HG02571 (cell line): ENCODE measurements at regions not wholly inside any gene's neighbourhood (a gene's known extent, or its start where the extent isn't known, plus 50 kb on each side); places are given as distances from the start of the nearest gene placed in this dataset.
"Not testable (repeated sequence)": the region's sequence is repeated elsewhere in the genome, so short reads cannot be mapped to it uniquely, and the experiment has no call there.

Experiments used
- ATAC-seq: cut with Tn5 transposase; IDR thresholded peaks from one replicate; pipeline ENCODE4 v1.9.1; 2021; ENCODE audit warnings: mild to moderate bottlenecking, moderate library complexity; ENCODE audit not compliant: unreplicated experiment

DNA sequence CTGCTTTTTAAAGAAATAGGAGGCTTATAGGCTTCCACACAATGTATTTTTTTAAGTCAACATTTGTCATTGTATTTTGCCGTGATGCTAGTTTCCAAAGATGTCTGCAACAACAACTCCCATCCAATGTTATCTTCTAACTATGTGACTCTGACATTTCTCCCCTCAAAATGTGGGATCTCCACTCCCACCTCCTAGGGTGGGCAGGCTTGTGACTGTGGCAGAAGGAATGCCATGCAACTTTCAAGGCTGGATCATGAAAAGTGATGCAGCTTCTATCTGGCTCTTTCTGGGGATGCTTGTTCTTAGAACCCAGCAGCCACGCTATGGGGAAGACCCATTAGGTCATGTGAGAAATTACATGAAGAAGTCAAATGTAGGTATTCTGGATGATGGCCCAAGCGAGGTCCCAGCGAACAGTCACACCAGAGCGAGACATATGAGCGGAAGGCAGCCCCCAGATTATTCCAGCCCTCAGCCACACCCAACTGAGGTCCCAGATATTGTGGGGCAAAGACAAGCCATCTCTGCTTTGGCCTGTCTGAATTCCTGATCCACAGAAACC, 124.3 kb downstream of the BDH1 start:
- ATAC-seq = no peak

DNA sequence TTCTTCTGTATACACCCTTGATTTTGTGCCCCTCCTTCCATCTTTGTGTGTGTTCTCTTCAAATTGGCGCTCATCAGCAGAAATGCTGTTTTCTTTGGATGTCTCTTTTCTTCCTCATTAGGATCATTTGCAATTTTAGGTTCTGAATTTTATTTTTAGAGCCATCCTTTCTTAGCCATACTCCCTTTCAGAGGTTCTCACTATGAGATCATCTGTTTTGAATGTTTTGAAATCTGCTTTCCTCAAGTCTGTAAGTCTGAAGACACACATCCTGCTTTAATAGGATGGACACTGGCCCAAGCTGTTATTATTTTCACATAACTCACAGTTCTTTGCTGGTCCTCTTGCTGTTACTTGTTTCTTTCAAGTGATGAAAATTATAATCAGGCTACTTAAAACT, 124.8 kb downstream of the BDH1 start:
- ATAC-seq = no peak

DNA sequence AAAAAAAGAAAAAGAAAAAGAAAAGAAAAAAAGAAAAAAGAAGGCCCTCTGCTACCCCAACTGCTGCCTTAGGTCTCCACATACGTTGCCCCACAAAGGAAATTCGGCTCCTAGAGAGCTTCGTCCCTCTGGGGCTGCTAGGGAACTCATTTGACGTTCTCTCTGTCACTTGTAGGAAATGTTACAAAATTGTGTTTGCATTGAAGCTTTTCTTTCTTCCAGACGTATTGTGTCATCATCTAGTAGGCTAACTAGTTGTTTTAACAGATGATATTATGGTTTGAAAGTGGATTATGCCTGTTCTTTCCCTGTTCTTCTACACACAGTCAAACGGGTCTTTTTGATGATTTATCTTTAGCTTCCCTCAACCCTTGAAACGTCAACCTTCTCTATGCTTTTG, 125.3 kb downstream of the BDH1 start:
- ATAC-seq = no peak

DNA sequence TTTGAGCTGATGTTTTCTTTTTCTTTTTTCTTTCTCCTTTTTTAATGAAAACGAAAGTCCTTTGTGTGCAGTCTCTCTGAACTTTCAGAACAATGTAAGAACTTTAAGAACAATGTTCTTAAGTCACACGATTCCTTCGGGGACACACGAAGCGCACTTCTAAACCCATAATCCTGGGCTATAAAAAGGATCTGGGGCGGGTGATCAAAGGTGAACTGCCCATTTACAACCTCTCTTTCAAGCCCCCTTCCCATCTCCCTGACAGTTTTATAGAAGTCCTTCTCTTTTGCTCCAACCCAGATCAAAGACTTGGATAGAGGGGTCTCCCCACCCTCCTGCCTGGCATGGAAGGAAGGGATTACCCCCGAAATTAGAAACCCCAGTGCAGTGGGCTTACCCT, 126.8 kb downstream of the BDH1 start:
- no peak for ATAC-seq

DNA sequence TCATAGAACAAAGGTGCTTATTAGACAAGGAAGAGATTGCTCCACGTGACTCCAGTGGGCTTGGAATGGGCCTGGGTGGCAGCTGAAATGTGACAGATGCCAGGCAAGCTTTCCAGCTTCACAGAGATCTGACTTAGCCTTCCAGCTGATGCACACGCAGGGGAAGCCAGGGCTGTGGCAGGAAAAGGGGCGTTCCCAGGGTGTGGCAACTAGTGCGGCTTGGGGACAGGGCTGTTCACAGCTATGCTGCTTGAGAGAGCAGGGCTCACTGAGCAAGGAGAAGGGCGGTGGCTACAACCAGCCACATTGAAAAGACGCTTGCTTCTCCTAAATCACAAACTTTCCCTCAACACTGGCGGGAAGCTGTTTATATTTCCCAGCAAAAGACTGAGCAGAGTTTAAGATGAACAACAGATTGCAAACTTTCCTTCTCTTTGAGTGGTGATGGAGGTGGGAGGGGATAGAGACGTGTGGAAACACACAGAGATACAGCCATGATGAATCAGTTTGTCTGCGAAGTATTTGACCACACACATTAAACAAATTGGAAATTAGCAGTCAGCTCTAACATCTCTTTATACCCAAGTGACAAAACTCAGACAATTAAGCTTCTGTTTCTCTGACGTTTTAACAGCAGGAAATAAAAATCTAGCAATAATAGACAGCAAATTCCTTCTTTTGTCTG, 127.5 kb downstream of the BDH1 start:
- ATAC-seq = no peak

DNA sequence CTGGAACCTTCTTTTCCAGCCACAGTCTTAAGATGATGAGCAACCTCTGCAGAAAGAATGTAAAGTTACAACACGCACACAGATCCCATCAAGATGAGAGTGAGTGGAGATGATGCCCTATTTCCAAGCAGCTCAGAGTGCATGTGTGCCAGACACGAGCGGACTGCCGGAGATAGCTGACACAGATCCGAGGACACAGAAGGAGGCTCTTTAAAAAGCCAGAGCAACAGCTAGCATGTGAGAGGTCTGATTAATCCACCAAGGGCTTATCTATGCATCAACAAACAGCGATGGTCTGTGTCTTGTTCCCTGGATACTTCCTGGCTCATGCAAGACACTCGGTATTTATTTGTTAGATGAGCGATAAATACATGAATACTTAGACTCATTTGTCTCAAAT, 128.6 kb upstream of the DLG1 start:
- no peak for ATAC-seq

DNA sequence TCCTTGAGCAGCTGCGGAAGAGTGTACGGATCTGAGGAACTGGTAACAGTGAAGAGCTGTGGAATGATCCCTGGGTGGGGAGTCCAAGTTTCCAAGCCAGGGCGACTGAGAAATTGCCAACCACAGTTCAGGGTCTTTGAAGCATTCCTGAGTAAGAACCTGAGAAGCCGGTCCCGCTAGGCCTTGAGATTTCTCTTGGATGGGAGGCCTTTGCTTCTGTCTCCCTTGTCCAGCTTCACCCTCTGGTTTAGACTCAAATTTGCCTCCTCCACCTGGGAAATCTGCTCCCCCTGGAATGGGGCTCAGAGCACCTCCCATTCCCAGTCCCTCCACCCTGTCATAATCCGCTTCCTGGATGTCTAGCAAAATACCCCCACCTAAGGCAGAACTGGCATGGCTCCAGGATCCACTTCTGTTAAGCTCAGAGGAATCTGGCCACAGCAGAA, 127.7 kb upstream of the DLG1 start:
- ATAC-seq = no peak

DNA sequence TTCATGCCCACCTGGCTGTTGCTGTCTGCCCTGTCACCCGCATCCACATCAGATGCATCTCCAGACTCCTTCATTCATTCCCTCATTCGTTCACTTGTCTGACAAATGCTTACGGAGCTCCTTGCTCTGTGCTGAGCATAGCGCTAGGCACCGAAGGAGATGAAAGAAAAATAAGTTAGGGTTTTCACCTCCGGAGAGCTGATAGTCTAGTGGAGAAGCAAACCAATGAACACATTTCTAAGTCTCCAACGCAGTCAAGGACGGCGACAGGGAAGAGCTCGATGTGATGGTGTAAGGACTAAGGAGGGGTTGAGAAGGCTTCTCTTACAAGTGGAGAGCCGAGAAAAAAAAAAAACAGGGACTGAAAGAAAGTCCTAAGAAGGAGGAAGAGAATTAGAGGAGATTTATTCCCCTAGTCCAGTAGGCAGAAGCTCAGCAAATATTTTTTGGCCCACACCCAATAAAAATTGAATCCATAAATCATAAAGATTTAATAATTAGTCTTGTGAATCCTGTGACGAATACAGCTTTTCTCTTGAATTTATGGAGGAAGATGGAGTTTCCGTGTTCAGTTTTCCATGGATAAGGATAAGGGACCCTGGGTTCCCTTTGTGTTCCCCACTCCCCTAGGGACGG, 127.2 kb upstream of the DLG1 start:
- no peak for ATAC-seq

DNA sequence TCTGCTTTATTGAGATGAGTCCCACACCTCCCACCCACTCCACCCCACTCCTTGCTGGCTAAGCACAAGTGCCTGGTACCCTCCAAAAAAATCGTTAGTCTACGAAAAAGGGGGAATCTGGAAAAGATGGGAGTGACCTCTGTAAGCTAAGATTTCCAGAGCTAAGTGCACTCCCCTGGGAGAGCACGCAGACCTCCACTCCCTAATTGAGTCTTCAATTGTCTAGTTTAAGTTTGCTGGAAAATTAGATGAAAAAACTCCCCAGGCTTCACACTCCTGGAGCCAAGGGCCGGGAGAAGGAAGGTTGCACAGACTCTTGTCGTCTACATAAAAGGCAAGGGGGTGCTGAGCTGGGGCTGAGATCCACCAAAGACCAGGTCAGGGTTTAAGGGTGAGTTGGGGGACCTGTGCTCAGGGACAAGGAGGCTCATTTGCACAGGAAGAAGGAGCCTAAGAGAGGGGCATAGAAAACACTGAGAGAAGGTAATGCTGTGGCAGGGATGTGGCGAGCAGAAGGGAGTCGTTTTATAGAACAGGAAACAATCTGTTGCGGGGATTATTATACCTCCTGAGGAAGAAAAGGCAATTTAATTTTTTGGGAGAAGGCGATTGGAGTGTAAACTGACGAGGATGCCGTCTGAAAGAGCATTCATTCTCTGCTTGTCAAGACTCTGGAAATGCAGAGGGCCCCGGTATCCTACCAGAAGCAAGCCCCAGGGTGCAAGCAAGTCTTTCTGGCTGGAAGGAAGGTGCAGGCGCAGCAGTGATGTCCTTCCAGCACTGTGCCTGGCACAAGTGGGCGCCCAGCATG, 126.5 kb upstream of the DLG1 start:
- ATAC-seq = no peak

DNA sequence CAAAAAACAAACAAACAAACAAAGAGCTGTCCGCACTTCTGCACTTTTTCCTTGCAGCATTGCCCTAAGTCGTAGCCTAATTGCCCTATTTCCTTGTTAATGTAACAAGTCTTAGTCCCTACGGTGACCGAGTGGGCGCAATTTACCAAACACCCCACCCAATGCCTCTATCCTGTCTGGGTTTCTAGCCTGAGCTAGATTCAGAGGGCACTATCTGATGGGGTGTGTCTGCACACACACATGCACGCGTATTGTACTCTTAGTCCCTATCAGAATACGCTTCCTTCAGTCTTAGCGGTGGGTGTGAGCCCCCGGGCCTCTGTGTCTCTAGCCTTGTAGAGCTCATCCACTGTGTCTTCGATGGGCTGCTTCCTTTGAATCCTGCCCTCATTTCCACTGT, 125.9 kb upstream of the DLG1 start:
- no peak for ATAC-seq

DNA sequence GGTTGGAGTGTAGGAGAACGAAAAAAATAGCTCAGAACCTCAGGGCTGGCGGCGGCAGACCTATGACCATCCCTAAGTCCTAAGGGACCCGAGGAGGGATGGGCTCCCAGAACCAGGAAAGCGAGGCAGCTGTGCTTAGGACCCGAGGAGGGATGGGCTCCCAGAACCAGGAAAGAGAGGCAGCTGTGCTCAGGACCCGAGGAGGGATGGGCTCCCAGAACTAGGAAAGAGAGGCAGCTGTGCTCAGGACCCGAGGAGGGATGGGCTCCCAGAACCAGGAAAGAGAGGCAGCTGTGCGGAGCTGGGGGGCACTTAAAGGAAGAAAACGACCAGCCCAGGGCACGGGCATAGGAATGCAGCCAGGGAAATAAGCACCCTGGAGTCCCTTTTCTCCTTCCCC, 125.0 kb upstream of the DLG1 start:
- no peak for ATAC-seq

DNA sequence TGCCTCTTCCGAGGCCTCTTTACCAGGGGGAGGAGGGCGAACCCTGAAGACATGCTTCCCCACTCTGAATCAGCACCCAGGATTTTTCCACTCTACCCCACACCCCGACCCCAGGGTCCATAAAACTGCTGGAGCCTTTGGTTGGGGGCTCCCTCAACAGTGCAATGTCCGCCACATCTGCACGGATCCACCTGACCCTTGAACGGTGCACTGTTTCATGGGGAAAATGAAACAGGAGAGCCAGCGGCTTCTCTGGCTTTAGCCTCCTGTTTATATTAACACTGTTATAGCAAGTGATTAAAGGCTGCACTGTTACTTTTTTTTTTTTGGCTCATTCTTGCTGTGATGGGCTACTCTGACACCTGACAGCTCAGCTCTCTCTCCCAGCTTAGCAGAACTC, 124.1 kb upstream of the DLG1 start:
- no peak for ATAC-seq

DNA sequence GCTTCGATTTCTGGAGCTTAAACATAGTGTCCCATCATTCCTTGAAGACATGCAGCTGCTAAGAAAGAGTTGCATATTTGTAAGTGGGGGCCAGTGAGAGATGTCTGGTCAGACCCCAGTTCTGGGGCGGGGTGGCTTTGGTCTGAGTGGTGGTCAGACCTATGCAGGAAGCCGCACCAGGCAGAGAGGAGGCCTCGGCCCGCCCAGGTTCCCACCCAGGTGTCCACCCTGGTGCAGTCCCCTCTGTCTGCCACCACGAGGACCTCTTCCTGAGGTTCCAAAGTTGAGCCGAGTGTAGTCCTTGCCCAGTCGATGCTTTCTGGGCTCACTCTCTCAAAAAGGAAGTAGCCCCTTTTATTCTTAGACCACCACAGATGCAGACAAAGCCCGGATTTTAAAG, 122.6 kb upstream of the DLG1 start:
- no peak for ATAC-seq

DNA sequence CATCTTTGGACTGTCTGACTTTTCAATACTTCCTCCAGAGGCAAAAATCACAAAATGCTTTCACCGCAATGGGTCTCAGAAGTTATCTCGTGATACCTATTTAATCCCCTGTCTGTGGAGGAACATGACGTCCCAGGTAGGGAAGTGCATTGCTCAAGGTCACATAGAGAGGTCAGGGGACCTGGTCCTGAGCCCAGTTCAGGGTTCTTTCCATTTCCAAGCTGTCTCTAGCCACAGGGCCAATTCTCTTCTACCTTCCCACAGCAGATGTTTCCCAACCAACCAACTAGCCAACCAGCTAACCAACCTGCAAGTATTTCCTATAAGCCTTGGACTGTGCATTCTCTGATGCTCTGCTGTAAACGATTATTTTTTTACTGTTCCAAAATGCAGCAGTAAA, 122.2 kb upstream of the DLG1 start:
- ATAC-seq = no peak

DNA sequence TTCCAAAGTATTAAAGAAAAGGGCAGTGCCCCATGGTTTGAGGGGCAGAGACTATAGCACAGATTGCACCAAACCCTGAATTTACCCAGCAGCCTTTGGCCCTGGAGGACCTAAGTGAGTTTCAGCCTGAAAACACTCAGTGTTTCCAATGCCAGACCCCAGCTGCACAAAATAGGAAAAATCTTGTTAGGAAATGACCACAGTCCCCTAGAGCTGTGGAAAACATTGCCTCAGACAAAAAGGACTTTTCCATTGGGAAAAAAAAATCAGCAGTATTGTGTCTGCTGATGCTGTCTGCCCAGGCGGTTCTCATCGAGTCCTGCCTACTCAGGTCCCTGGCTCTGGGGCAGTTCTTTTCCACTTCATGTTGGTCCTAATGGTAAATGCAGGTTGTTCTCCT, 121.7 kb upstream of the DLG1 start:
- no peak for ATAC-seq

DNA sequence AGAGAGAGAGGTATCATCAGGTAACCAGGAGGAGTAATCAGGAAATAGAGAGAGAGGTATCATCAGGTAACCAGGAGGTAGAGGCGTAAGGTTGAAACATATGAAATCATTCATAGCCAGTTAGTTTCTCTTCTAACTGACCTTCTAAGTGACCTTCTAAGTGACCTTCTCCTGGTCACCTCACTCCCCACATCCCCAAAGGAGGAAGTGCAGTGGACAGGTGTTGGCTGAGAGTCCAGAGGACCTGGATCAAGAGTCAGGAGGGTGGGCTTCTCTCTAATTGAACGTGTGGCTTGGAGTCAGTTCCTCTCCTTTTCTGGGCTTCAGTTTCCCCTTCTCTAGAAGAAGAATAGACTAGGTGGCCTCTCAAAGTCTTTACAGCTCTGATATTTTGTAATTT, 121.3 kb upstream of the DLG1 start:
- no peak for ATAC-seq

DNA sequence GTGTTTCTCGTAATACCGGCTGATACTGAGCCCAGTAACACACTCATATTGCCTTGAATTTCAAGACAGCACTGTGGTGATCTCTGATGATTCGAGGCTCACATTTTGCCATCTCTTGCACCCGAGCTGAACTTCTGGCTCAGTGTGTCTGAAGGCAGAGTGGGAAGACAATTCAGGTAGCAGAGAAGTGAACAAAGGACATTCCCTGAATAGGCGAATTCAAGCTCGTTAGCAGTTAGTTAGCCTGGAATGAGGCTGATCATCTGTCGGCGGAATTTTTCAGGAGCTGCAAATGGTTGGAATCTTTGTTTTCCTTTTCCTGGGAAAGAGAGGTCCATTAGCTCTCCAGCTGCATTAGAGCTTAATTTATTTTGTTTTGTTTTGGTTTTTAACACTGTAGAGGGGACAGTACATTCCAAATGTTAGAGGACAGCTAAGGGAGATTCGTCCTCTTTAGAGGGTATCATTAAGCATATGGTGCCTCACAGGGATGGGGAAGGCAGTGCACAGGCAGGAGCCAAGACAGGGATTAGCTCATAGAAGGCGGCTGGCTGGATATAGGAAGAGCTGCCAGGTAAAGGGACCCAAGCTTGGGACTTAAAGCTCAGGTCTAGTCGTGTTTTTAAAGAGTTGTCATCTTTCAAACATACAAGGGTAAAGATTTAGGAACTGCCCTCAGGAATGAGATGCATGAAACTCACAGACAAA, 119.7 kb upstream of the DLG1 start:
- ATAC-seq = no peak

DNA sequence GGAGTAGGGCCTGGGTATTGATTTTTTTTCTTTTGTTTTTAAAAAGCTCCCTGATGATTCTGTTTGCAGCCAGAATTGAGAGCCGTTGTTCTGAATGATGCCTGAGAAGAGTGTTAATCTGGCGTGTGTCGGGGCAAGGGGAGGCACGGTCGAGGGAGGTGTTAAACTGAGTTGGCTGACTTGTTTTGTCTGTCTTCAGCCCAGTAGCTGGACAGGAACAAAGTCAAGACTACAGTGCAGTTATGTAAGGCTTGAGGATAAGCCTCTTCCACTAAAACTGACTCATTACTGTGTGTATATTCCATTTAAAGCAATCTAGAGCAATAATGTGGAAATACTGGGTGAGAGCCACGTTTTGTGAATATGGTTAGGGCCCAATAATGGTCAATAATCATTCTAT, 119.0 kb upstream of the DLG1 start:
- ATAC-seq = no peak

DNA sequence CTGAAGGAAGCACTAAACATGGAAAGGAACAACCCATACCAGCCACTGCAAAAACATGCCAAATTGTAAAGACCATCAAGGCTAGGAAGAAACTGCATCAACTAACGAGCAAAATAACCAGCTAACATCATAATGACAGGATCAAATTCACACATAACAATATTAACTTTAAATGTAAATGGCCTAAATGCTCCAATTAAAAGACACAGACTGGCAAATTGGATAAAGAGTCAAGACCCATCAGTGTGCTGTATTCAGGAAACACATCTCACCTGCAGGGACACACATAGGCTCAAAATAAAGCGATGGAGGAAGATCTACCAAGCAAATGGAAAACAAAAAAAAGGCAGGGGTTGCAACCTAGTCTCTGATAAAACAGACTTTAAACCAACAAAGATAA, 113.5 kb upstream of the DLG1 start:
- ATAC-seq = not testable (repeated sequence)

DNA sequence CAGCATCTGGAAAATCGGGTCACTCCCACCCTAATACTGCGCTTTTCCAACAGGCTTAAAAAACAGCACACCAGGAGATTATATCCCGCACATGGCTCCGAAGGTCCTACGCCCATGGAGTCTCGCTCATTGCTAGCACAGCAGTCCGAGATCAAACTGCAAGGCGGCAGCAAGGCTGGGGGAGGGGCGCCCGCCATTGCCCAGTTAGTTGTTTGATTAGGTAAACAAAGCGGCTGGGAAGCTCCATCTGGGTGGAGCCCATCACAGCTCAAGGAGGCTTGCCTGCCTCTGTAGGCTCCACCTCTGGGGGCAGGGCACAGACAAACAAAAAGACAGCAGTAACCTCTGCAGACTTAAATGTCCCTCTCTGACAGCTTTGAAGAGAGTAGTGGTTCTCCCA, 111.8 kb upstream of the DLG1 start:
- ATAC-seq = not testable (repeated sequence)
